ENCODE measurements at regions not wholly inside any gene's neighbourhood (a gene's known extent, or its start where the extent isn't known, plus 50 kb on each side); places are given as distances from the start of the nearest gene placed in this dataset.

DNA sequence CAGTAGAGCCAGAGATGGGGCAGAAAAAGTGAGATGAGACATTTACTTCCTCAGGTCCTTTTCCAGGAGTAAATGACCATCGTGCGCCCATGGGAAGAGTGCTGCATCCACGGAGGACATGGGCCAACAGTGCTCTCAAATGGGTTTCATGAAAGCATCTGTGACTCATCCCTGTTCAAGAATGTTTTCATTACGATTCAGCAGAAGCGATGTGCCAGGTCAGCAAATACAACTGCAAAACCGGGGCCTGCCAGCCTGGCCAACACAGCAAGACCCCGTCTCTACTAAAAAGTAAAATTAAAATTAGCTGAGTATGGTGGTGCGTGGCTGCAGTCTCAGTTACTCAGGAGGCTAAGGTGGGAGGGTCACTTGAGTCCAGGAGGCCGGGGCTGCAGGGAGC, 125.1 kb downstream of the LY86 start:
- intact Hi-C loops (cut with DNase I) = no loop called here
- H3K27ac ChIP-seq = no peak overlapping the region
- DNase-seq (peak in 1 of 2 donors; percentile 39), ATAC-seq (peak in 3 of 4 donors; percentile 26 to 72 (median 70))
- H3K9me3 ChIP-seq = no peaks in the 10 kb centered on the region
- peaks cover 15% of the 10 kb centered on the region for H3K4me1 ChIP-seq
- no peak overlapping the region for H3K4me3 ChIP-seq
- WGBS, 3 donors = 34 to 65% (median 42%) methylated on average over 9 of the region's 9 CpGs
- H3K27me3 ChIP-seq (ENCODE audit: insufficient read depth in 3 of 3, low read length in 2 of 3) = no peaks in the 10 kb centered on the region
- no peak for TF ChIP-seq CTCF (IDR thresholded peaks at IDR 0.05)
- no peaks in the 10 kb centered on the region for H3K36me3 ChIP-seq (ENCODE audit: insufficient read depth in 1 of 2, low read depth in 1 of 2)

DNA sequence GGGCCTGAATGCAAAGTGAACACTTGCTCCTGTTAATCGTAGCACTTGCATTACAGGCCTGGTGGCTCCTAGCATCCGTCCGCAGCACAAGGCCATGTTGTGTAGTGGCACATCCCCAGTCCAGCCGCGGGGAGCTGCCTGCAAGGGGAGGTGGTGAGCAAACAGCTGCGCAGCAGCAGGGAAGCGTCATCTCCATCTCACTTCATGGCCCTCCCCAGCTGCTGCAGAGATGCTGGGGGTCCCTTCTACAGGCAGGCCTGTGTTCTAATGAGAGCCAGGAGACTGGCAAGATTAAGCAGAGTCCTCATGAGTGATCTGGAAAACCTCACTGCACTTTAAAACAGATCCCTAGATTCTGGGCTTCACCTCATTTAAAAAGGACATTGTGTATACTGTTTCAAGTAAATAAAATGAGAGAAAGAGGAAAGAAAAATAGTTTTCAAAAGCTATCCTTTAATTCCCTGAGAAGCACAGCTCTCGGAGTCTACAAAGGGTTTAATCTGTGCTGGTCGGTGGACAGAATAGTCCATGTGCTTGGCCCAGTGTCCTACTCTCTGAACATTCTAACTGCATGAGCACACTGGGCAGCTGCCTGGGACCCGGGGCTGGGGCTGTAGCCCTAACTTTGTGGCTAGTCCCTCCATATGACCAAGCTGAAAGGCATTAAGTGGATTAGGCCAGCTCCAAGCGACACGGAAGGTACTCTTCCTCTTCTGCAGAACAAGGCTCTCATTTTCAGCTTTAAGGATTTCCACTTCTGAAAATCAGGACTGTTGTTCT, 125.8 kb downstream of the LY86 start:
- DNase-seq = no peak
- H3K27me3 ChIP-seq (ENCODE audit: insufficient read depth in 3 of 3, low read length in 2 of 3) = no peaks in the 10 kb centered on the region
- no peak for TF ChIP-seq CTCF (IDR thresholded peaks at IDR 0.05)
- peak overlapping the region; percentile 2 for H3K27ac ChIP-seq
- peaks cover 15% of the 10 kb centered on the region for H3K4me1 ChIP-seq
- H3K4me3 ChIP-seq = no peak overlapping the region
- intact Hi-C loops (cut with DNase I) = no loop called here
- H3K9me3 ChIP-seq = no peaks in the 10 kb centered on the region
- H3K36me3 ChIP-seq (ENCODE audit: insufficient read depth in 1 of 2, low read depth in 1 of 2) = no peaks in the 10 kb centered on the region
- peak in 1 of 4 donors; percentile 22 for ATAC-seq
- WGBS, 3 donors = 55 to 74% (median 59%) methylated on average over 12 of the region's 12 CpGs

GRCh38 chr6:6714953-6715352, 126.4 kb downstream of the LY86 start:
- no peak for ATAC-seq
- Histone ChIP-seq H3K27ac (peak overlapping the region; percentile 2), H3K36me3 (ENCODE audit: insufficient read depth in 1 of 2, low read depth in 1 of 2) (no peaks in the 10 kb centered on the region), H3K4me3 (no peak overlapping the region), H3K4me1 (peaks cover 15% of the 10 kb centered on the region), H3K27me3 (ENCODE audit: insufficient read depth in 3 of 3, low read length in 2 of 3) (no peaks in the 10 kb centered on the region), H3K9me3 (no peaks in the 10 kb centered on the region)
- DNase-seq = no peak
- 54 to 85% (median 70%) methylated on average over 7 of the region's 7 CpGs for WGBS, 3 donors
- intact Hi-C loops (cut with DNase I) = no loop called here
- TF ChIP-seq CTCF (IDR thresholded peaks at IDR 0.05) = no peak

GRCh38 chr6:6715465-6715864, 126.9 kb downstream of the LY86 start:
- ATAC-seq = no peak
- 83 to 88% (median 86%) methylated on average over 3 of the region's 3 CpGs for WGBS, 3 donors
- H3K27me3 ChIP-seq (ENCODE audit: insufficient read depth in 3 of 3, low read length in 2 of 3) = no peaks in the 10 kb centered on the region
- no peak overlapping the region for H3K27ac ChIP-seq
- H3K36me3 ChIP-seq (ENCODE audit: insufficient read depth in 1 of 2, low read depth in 1 of 2) = no peaks in the 10 kb centered on the region
- no peaks in the 10 kb centered on the region for H3K9me3 ChIP-seq
- no peak for TF ChIP-seq CTCF (IDR thresholded peaks at IDR 0.05)
- peaks cover 15% of the 10 kb centered on the region for H3K4me1 ChIP-seq
- no peak for DNase-seq
- intact Hi-C loops (cut with DNase I) = no loop called here
- no peak overlapping the region for H3K4me3 ChIP-seq
